IMR-90 (cell line): ENCODE measurements at regions not wholly inside any gene's neighbourhood (a gene's known extent, or its start where the extent isn't known, plus 50 kb on each side); places are given as distances from the start of the nearest gene placed in this dataset.

ENCODE experiments used
- ATAC-seq: fragments of 200-7000 bp; cut with Tn5 transposase; 2 replicates; pipeline ENCODE4 v1.9.1; 2020; ENCODE audit warnings: low read depth, mild to moderate bottlenecking, moderate library complexity
- BruUV-seq: library from RNA; stranded (reverse); fragments of 400-500 nt; replicated peaks from 2 replicates; lab custom pipeline; 2021; lab: Mats Ljungman, UMichigan
- CTCF ChIA-PET: fragments of 300-600 bp; formaldehyde crosslinking; extraction: SDS; loops from one replicate; lab custom pipeline; 2021; ENCODE audit warnings: antibody characterized with exemption; lab: Yijun Ruan, JAX
- POLR2A ChIA-PET: fragments of 300-600 bp; sonication (Branson Sonifier 250); formaldehyde crosslinking; loops from one replicate; lab custom pipeline; 2022; ENCODE audit warnings: antibody characterized with exemption; ENCODE audit not compliant: unreplicated experiment; lab: Charles Lee
- DNase-seq: peaks from one replicate; pipeline ENCODE4 v3.0.0; 2013
- H2AFZ ChIP-seq: replicated peaks from 2 replicates; pipeline ENCODE3; 2013; ENCODE audit warnings: low read length, mild to moderate bottlenecking; ENCODE audit not compliant: poor library complexity
- H2AK5ac ChIP-seq: 2 replicates; pipeline ENCODE4 v1.6.1; 2013; ENCODE audit warnings: low read depth, low read length, inconsistent platforms
- H2AK9ac ChIP-seq: replicated peaks from 2 replicates; pipeline ENCODE3; 2013; ENCODE audit warnings: mild to moderate bottlenecking, low read depth, low read length, moderate library complexity; ENCODE audit not compliant: poor library complexity
- H2BK120ac ChIP-seq: 2 replicates; pipeline ENCODE4 v1.6.1; 2013; ENCODE audit warnings: low read depth, low read length, inconsistent platforms
- H2BK15ac ChIP-seq: 3 replicates; pipeline ENCODE4 v1.6.1; 2013; ENCODE audit warnings: low read depth, low read length, inconsistent platforms
- H2BK20ac ChIP-seq: 2 replicates; pipeline ENCODE4 v1.6.1; 2013; ENCODE audit warnings: low read depth, mild to moderate bottlenecking, inconsistent platforms, low read length, moderate library complexity
- H2BK5ac ChIP-seq: 2 replicates; pipeline ENCODE4 v1.6.1; 2013; ENCODE audit warnings: mild to moderate bottlenecking, low read depth, low read length, inconsistent platforms; ENCODE audit not compliant: poor library complexity, severe bottlenecking
- H3K14ac ChIP-seq: replicated peaks from 2 replicates; pipeline ENCODE4 v1.6.1; 2013; ENCODE audit warnings: low read depth, low read length, inconsistent platforms
- H3K18ac ChIP-seq: 2 replicates; pipeline ENCODE4 v1.6.1; 2013; ENCODE audit warnings: low read depth, low read length, control low read depth
- H3K23ac ChIP-seq: 2 replicates; pipeline ENCODE4 v1.6.1; 2013; ENCODE audit warnings: low read depth, low read length, inconsistent platforms
- H3K27ac ChIP-seq: 2 replicates; pipeline ENCODE4 v1.5.1; 2013; ENCODE audit warnings: mild to moderate bottlenecking, control low read depth, low read length; ENCODE audit not compliant: insufficient read depth
- H3K27me3 ChIP-seq: 2 replicates; pipeline ENCODE4 v1.6.1; 2013; ENCODE audit warnings: low read length; ENCODE audit not compliant: control insufficient read depth, insufficient read depth
- H3K36me3 ChIP-seq: 2 replicates; pipeline ENCODE4 v1.6.1; 2013; ENCODE audit warnings: low read length, mixed read lengths; ENCODE audit not compliant: control insufficient read depth, insufficient read depth
- H3K4ac ChIP-seq: 2 replicates; pipeline ENCODE4 v1.6.1; 2013; ENCODE audit warnings: low read depth, low read length, inconsistent platforms
- H3K4me1 ChIP-seq: 2 replicates; pipeline ENCODE4 v1.6.1; 2013; ENCODE audit warnings: low read length, mixed read lengths; ENCODE audit not compliant: control insufficient read depth, insufficient read depth
- H3K4me2 ChIP-seq: 2 replicates; pipeline ENCODE4 v1.6.1; 2013; ENCODE audit warnings: low read depth, mild to moderate bottlenecking, control low read depth, low read length, moderate library complexity
- H3K4me3 ChIP-seq: 2 replicates; pipeline ENCODE4 v1.5.1; 2013; ENCODE audit warnings: low read depth, mild to moderate bottlenecking, control low read depth, low read length, moderate library complexity; ENCODE audit not compliant: insufficient read depth
- H3K56ac ChIP-seq: 2 replicates; pipeline ENCODE4 v1.6.1; 2013; ENCODE audit warnings: low read length, inconsistent platforms; ENCODE audit not compliant: insufficient read depth; ENCODE audit errors: extremely low read depth
- H3K79me1 ChIP-seq, 2 experiments: 2 replicates each; pipeline ENCODE4 v1.6.1; 2013; ENCODE audit warnings: low read length in 2 of 2, inconsistent platforms in 1 of 2, low read depth in 1 of 2
- H3K9ac ChIP-seq: 2 replicates; pipeline ENCODE4 v1.6.1; 2013; ENCODE audit warnings: low read depth, low read length, control low read depth
- H3K9me1 ChIP-seq: 2 replicates; pipeline ENCODE4 v1.6.1; 2013; ENCODE audit warnings: low read length, inconsistent platforms; ENCODE audit not compliant: insufficient read depth
- H3K9me3 ChIP-seq: 2 replicates; pipeline ENCODE4 v1.6.1; 2013; ENCODE audit warnings: low read length; ENCODE audit not compliant: control insufficient read depth, insufficient read depth
- H4K20me1 ChIP-seq: 2 replicates; pipeline ENCODE4 v1.6.1; 2013; ENCODE audit warnings: low read length, inconsistent platforms; ENCODE audit not compliant: insufficient read depth
- H4K5ac ChIP-seq: 2 replicates; pipeline ENCODE4 v1.6.1; 2013; ENCODE audit warnings: mild to moderate bottlenecking, low read depth, low read length, control low read depth
- H4K8ac ChIP-seq, 2 experiments: 2 replicates each; pipeline ENCODE4 v1.6.1; 2013; ENCODE audit warnings: low read depth in 2 of 2, low read length in 2 of 2, control low read depth in 1 of 2, inconsistent platforms in 1 of 2
- H4K91ac ChIP-seq: 2 replicates; pipeline ENCODE4 v1.6.1; 2013; ENCODE audit warnings: low read depth, low read length, inconsistent platforms; ENCODE audit not compliant: insufficient read depth
- BHLHE40 ChIP-seq: fragments of 150-350 bp; IDR thresholded peaks from 2 replicates; pipeline ENCODE4 v1.6.1; 2016; ENCODE audit warnings: mild to moderate bottlenecking, low read depth, low read length
- CEBPB ChIP-seq: IDR thresholded peaks from 2 replicates; pipeline ENCODE4 v1.6.1; 2012; ENCODE audit warnings: low read depth, low read length, improper control_type of control experiment
- CHD1 ChIP-seq: IDR thresholded peaks from 2 replicates; pipeline ENCODE4 v1.6.1; 2012; ENCODE audit warnings: low read depth, low read length, improper control_type of control experiment
- FOS ChIP-seq: fragments of 150-350 bp; IDR thresholded peaks from 2 replicates; pipeline ENCODE4 v1.6.1; 2016; ENCODE audit warnings: low read depth, low read length
- MAFK ChIP-seq: IDR thresholded peaks from 2 replicates; pipeline ENCODE4 v1.6.1; 2012; ENCODE audit warnings: low read depth, low read length, improper control_type of control experiment
- MAZ ChIP-seq: IDR thresholded peaks from 2 replicates; pipeline ENCODE4 v1.6.1; 2012; ENCODE audit warnings: low read depth, mild to moderate bottlenecking, low read length, improper control_type of control experiment, moderate library complexity, borderline replicate concordance
- NFE2L2 ChIP-seq: fragments of 150-350 bp; IDR thresholded peaks from 2 replicates; pipeline ENCODE4 v1.6.1; 2016; ENCODE audit warnings: low read depth, mild to moderate bottlenecking, low read length
- POLR2A ChIP-seq: IDR thresholded peaks from 2 replicates; pipeline ENCODE4 v1.6.1; 2012; ENCODE audit warnings: mild to moderate bottlenecking, low read depth, low read length
- RAD21 ChIP-seq: IDR thresholded peaks from 2 replicates; pipeline ENCODE4 v1.6.1; 2012; ENCODE audit warnings: low read length, improper control_type of control experiment
- RCOR1 ChIP-seq: IDR thresholded peaks from 2 replicates; pipeline ENCODE4 v1.6.1; 2012; ENCODE audit warnings: mild to moderate bottlenecking, low read length, improper control_type of control experiment; ENCODE audit not compliant: insufficient replicate concordance
- RFX5 ChIP-seq: IDR thresholded peaks from 2 replicates; pipeline ENCODE4 v1.8.0; 2012; ENCODE audit warnings: low read depth, mild to moderate bottlenecking, low read length, moderate library complexity
- SMC3 ChIP-seq: fragments of 150-350 bp; IDR thresholded peaks from 2 replicates; pipeline ENCODE4 v1.6.1; 2016; ENCODE audit warnings: low read depth, mild to moderate bottlenecking, antibody characterized with exemption, low read length, moderate library complexity
- WGBS, 2 experiments: methylation state at CpG; one replicate each; pipeline versions ENCODE4 v1.1.5 to v1.1.7; 2013; ENCODE audit warnings: missing lambda C conversion rate in 2 of 2; ENCODE audit not compliant: insufficient read length in 1 of 2; ENCODE audit errors: extremely low coverage in 2 of 2; 5-methylcytosine and 5-hydroxymethylcytosine counted together
- dilution Hi-C: fragments of 300-500 bp; cut with HindIII; formaldehyde crosslinking; loops from one replicate; pipeline ENCODE4 v1.14.3; 2018; ENCODE audit warnings: low sequenced_read_pairs; ENCODE audit not compliant: unreplicated experiment
- in situ Hi-C: fragments of 300-500 bp; cut with MboI; formaldehyde crosslinking; loops from 3 replicates; pipeline ENCODE4 v1.14.3; 2019; ENCODE audit warnings: low sequenced_read_pairs, inconsistent platforms, mixed read lengths
- intact Hi-C: fragments of 100-400 bp; cut with micrococcal nuclease; formaldehyde crosslinking; loops from 2 replicates; pipeline ENCODE4 v1.10.0; 2022
- TF ChIP-seq, protein P1 (sequence below): fragments of 150-350 bp; IDR thresholded peaks from 2 replicates; pipeline ENCODE4 v1.6.1; 2017; ENCODE audit warnings: mild to moderate bottlenecking, antibody characterized with exemption, low read length, low read depth
- TF ChIP-seq, protein P2 (sequence below): fragments of 150-350 bp; IDR thresholded peaks from 2 replicates; pipeline ENCODE4 v1.6.1; 2016; ENCODE audit warnings: low read depth, mild to moderate bottlenecking, low read length, moderate library complexity, borderline replicate concordance
- TF ChIP-seq, protein P3 (sequence below): conservative IDR thresholded peaks from 2 replicates; pipeline ENCODE4 v1.5.1; 2012; ENCODE audit warnings: mild to moderate bottlenecking, low read depth, low read length, improper control_type of control experiment

DNA sequence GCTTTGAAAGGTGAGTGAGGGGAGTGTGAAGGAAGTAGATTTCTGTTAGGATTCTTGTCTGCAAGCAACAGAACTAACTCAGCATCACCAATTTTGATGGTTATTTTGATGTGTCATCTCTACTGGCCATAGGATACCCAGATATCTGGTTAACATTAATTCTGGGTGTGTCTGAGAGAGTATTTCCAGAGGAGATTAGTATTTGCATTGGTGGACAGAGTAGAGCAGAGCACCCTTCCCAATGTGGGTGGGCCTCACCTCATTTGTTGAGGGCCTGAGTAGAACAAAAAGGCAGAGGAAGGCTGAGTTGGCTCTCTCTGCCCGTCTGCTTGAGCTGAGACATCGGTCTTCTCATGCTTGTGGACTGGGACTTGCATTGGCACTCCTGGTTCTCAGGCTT is 121.8 kb upstream of the POU3F1 start:
- Histone ChIP-seq H3K4me3 (no peak overlapping the region), H3K4me1 (no peaks in the 10 kb centered on the region), H2AK5ac (no peak overlapping the region), H2BK5ac (no peak overlapping the region), H3K23ac (no peak overlapping the region), H2BK120ac (no peak overlapping the region), H3K9ac (no peak overlapping the region), H3K14ac (no peak overlapping the region), H4K91ac (no peak overlapping the region), H3K27ac (no peak overlapping the region), H3K79me1 (no peaks in the 10 kb centered on the region), H2AFZ (no peak overlapping the region), H4K8ac (no peak overlapping the region), H3K36me3 (no peaks in the 10 kb centered on the region), H2AK9ac (no peak overlapping the region), H2BK15ac (no peak overlapping the region), H3K4ac (no peak overlapping the region), H3K27me3 (no peaks in the 10 kb centered on the region), H3K56ac (no peak overlapping the region), H2BK20ac (no peak overlapping the region), H4K5ac (no peak overlapping the region), H4K20me1 (no peaks in the 10 kb centered on the region), H3K9me3 (no peaks in the 10 kb centered on the region), H3K18ac (no peak overlapping the region), H3K9me1 (no peaks in the 10 kb centered on the region), H3K4me2 (no peak overlapping the region)
- in situ Hi-C loops (no loop called here), intact Hi-C loops (no loop called here), dilution Hi-C loops (no loop called here)
- TF ChIP-seq, protein P1, sequence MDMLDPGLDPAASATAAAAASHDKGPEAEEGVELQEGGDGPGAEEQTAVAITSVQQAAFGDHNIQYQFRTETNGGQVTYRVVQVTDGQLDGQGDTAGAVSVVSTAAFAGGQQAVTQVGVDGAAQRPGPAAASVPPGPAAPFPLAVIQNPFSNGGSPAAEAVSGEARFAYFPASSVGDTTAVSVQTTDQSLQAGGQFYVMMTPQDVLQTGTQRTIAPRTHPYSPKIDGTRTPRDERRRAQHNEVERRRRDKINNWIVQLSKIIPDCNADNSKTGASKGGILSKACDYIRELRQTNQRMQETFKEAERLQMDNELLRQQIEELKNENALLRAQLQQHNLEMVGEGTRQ: no peak
- TF ChIP-seq MAFK (no peak), MAZ (no peak), RAD21 (no peak), RCOR1 (no peak), RFX5 (no peak), FOS (no peak), POLR2A (no peak), BHLHE40 (no peak), SMC3 (no peak), CHD1 (no peak), NFE2L2 (no peak), CEBPB (no peak)
- TF ChIP-seq, protein P2, sequence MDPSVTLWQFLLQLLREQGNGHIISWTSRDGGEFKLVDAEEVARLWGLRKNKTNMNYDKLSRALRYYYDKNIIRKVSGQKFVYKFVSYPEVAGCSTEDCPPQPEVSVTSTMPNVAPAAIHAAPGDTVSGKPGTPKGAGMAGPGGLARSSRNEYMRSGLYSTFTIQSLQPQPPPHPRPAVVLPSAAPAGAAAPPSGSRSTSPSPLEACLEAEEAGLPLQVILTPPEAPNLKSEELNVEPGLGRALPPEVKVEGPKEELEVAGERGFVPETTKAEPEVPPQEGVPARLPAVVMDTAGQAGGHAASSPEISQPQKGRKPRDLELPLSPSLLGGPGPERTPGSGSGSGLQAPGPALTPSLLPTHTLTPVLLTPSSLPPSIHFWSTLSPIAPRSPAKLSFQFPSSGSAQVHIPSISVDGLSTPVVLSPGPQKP: no peak
- TF ChIP-seq, protein P3, sequence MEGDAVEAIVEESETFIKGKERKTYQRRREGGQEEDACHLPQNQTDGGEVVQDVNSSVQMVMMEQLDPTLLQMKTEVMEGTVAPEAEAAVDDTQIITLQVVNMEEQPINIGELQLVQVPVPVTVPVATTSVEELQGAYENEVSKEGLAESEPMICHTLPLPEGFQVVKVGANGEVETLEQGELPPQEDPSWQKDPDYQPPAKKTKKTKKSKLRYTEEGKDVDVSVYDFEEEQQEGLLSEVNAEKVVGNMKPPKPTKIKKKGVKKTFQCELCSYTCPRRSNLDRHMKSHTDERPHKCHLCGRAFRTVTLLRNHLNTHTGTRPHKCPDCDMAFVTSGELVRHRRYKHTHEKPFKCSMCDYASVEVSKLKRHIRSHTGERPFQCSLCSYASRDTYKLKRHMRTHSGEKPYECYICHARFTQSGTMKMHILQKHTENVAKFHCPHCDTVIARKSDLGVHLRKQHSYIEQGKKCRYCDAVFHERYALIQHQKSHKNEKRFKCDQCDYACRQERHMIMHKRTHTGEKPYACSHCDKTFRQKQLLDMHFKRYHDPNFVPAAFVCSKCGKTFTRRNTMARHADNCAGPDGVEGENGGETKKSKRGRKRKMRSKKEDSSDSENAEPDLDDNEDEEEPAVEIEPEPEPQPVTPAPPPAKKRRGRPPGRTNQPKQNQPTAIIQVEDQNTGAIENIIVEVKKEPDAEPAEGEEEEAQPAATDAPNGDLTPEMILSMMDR: no peak
- ChIA-PET POLR2A (no interaction called here), CTCF (no interaction called here)
- ATAC-seq (no peak), DNase-seq (no peak)
- no CpG with 5 or more reads among the region's 2 CpGs for WGBS, 2 experiments
- no TSS peak for BruUV-seq
